GM12891 (cell line): ENCODE measurements at regions not wholly inside any gene's neighbourhood (a gene's known extent, or its start where the extent isn't known, plus 50 kb on each side); places are given as distances from the start of the nearest gene placed in this dataset.

Experiments
- DNase-seq: peaks from one replicate; pipeline ENCODE4 v3.0.0; 2011; ENCODE audit warnings: low spot score; ENCODE audit not compliant: insufficient read length
- FAIRE-seq: peaks from 2 replicates; lab custom pipeline; 2011; peaks lifted over from hg19 to GRCh38; lab: Jason Lieb, UNC
- PAX5 ChIP-seq: IDR thresholded peaks from 2 replicates; pipeline ENCODE4 v1.6.1; 2011; ENCODE audit warnings: low read length, moderate library complexity, mild to moderate bottlenecking; ENCODE audit not compliant: insufficient read depth, severe bottlenecking
- POLR2A ChIP-seq: IDR thresholded peaks from 2 replicates; pipeline ENCODE4 v1.6.1; 2011; ENCODE audit warnings: low read depth, low read length, control low read depth
- POLR2AphosphoS5 ChIP-seq: IDR thresholded peaks from 2 replicates; pipeline ENCODE4 v1.6.1; 2011; ENCODE audit warnings: low read depth, low read length, control low read depth
- POU2F2 ChIP-seq: IDR thresholded peaks from 2 replicates; pipeline ENCODE4 v1.6.1; 2011; ENCODE audit warnings: low read depth, mild to moderate bottlenecking, control low read depth, low read length, moderate library complexity
- SPI1 ChIP-seq: IDR thresholded peaks from 2 replicates; pipeline ENCODE4 v1.6.1; 2011; ENCODE audit warnings: low read depth, low read length, control low read depth
- TAF1 ChIP-seq: IDR thresholded peaks from 2 replicates; pipeline ENCODE4 v1.6.1; 2011; ENCODE audit warnings: low read depth, low read length, control low read depth

DNA sequence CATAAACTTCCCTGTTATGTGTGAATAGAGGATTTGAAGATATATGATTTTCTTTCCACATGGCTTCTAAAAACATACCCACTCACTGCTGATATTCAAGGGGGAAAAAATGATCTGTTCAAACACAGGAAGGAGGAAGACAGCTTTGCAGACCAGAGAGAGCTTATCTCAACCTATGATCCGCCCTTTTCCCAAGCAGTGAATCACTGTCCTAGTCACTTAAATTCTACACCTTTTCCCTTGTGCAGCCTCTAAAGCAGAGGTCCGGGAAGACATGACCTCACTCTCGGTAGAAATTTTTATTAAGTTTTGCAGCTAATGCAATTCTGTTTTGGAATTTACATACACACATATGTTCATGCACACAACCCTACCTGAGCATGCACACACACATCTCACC is 197.2 kb downstream of the DIRAS2 start:
- DNase-seq = no peak
- TF ChIP-seq POLR2AphosphoS5 = no peak
- no peak for TF ChIP-seq POLR2A
- no peak for TF ChIP-seq SPI1
- TF ChIP-seq PAX5 = no peak
- FAIRE-seq = no peak

DNA sequence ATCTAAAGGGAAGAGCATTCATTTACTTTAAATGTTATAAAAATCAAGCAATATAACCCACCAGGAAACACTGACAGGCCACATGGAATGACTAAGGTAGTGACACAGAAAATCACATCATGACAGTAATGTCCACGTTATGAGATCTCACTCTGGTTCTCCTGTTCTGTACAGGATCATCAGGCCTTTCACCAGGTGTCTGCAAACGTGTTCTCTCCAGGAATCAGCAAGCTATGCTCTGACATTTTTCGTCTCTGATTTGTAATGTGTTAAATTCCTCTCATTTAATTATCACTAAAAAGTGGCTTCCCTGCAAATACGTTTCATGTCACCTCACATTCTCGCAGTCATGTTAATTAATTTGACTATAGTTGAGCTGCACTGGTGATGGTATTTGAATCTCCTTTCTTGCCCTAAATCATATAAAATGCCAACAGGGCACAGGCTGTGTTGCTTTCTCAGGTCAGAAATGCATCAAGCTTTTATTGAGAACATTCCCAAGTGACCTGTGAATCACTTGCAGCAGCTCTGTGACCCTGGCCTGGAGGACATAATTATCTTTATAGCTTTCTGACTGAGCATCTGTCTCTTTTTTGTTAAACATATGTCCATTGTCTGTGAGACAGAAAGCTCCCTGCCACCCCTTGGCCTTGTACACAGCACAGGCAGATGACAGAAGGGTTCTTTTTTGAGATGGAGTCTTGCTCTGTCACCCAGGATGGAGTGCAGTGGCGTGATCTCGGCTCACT is 196.2 kb downstream of the DIRAS2 start:
- no peak for FAIRE-seq
- DNase-seq = no peak
- no peak for TF ChIP-seq TAF1

GRCh38 chr9:90447773-90448172 is 194.9 kb downstream of the DIRAS2 start:
- DNase-seq (no peak), FAIRE-seq (no peak)
- no peak for TF ChIP-seq PAX5
- TF ChIP-seq POU2F2 = no peak

- DNase-seq (no peak), FAIRE-seq (no peak)
- TF ChIP-seq TAF1 = no peak
- no peak for TF ChIP-seq PAX5
- TF ChIP-seq POLR2A = no peak
- no peak for TF ChIP-seq SPI1
- TF ChIP-seq POU2F2 = no peak
- TF ChIP-seq POLR2AphosphoS5 = no peak
These were observed 193.3 kb downstream of the DIRAS2 start for GRCh38 chr9:90449213-90449925.

GRCh38 chr9:90451804-90452203 is 190.8 kb downstream of the DIRAS2 start:
- DNase-seq = no peak
- no peak for FAIRE-seq
- TF ChIP-seq POU2F2 (no peak), PAX5 (no peak), TAF1 (no peak), POLR2A (no peak), POLR2AphosphoS5 (no peak), SPI1 (no peak)

DNA sequence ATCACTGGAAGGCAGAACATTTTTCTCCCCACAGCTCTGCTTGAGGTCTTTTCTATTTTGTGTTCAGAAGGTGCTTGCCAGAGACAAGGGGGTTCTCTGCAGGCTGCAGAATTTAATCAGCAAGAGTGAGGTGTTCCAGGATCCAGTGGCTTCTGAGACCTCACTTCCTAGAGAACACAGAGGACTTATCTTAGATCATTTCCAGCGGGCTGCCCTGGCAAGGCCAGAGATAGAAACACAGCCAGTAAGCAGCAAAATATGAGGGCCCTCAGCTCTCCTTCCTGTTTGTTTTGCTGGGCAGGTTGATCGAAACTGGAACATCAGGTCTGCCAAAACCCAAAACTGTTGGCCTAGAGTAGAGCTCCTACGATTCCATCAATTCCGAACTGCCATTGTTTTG is 187.3 kb downstream of the DIRAS2 start:
- TF ChIP-seq SPI1 (no peak), POU2F2 (no peak), PAX5 (no peak), POLR2AphosphoS5 (no peak), POLR2A (no peak)
- DNase-seq (no peak), FAIRE-seq (no peak)

DNA sequence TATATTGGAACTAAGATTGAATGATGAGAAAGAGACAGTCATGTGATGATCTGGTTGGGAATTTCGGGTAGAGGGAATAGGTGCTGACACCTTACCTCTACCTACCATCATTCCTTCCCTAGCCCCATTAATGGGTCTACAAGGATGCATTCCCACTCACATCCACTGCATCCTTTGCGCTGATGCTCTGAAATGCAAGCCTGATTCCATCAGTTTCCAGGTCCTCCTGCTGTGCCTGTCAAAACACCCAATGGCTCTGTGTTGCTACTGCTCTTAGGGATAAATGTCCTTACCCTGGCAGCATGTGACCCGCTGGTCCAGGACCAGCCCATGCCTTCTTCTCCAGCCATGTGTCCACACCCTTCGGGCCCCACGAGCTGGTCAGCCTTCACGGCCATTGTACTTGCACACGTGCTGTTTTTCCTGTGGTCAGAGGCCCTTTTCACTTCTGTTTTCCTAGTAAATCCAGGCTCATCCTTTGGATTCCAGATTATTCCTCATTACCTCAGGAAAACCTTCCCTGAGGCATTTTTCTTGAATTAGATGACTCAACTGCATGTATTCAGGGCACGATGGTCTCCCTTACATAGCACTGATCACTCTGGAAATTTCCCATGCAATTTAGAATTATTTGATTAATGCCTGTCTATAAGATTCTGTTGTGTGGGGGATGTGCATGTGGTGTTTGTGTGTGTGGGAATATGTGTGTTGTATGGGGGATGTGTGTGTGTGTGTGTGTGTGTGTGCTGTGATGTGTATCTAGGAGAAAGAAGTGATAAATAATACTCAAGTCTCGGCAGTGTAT is 185.0 kb downstream of the DIRAS2 start:
- FAIRE-seq = no peak
- no peak for TF ChIP-seq SPI1
- no peak for TF ChIP-seq POLR2AphosphoS5
- no peak for TF ChIP-seq TAF1
- TF ChIP-seq PAX5 = no peak
- no peak for TF ChIP-seq POLR2A
- no peak for TF ChIP-seq POU2F2
- no peak for DNase-seq

DNA sequence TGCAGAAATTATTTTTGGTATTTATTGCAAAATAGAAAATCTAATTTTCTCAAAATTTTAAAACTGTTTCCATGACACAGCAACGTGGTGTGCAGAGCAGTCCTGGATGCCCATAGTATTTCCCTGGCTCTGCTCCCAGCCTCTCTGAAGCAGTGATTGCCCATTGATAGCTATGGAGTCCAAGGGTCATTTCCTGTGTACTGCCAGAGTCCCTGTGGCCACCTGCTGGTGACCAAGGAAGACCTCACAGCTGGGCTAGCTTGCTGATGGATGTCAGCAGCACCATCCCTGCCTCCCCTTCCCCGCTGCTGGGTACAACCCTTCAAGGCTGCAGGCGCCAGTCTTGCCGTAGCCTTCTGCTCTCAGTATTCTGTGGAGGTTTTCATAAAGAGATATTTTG is 184.1 kb downstream of the DIRAS2 start:
- FAIRE-seq (no peak), DNase-seq (no peak)
- TF ChIP-seq SPI1 = no peak
- no peak for TF ChIP-seq TAF1
- no peak for TF ChIP-seq PAX5
- no peak for TF ChIP-seq POLR2A
- no peak for TF ChIP-seq POLR2AphosphoS5
- TF ChIP-seq POU2F2 = no peak

- TF ChIP-seq POLR2A (no peak), TAF1 (no peak)
- DNase-seq (peak; percentile 12), FAIRE-seq (no peak)
These were observed 183.3 kb downstream of the DIRAS2 start for GRCh38 chr9:90459321-90459720.

- no peak for DNase-seq
- no peak for TF ChIP-seq PAX5
- TF ChIP-seq POU2F2 = no peak
- no peak for TF ChIP-seq SPI1
- TF ChIP-seq TAF1 = no peak
- TF ChIP-seq POLR2AphosphoS5 = no peak
- no peak for TF ChIP-seq POLR2A
- no peak for FAIRE-seq
These were observed 182.4 kb downstream of the DIRAS2 start for GRCh38 chr9:90460220-90460619.
